ENCODE measurements at regions not wholly inside any gene's neighbourhood (a gene's known extent, or its start where the extent isn't known, plus 50 kb on each side); places are given as distances from the start of the nearest gene placed in this dataset.
"Not testable (repeated sequence)": the region's sequence is repeated elsewhere in the genome, so short reads cannot be mapped to it uniquely, and the experiment has no call there.

DNA sequence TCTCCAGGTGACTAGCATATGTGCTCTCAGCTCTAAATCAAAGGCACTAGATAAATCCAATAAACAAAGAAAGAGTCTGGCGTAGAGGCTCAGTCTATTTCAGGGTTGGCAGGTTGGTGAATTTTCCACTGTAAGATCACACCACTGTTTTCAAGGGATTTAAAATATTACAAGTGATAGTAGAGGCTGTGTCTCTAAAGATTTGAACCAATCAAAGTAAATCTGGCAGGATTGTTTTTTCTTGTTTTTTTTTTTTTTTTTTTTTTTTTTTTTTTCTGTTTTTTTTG, 67.4 kb downstream of the MRPL57 start:
- not testable (repeated sequence) for H4K8ac ChIP-seq (ENCODE audit: low read depth in 2 of 2, low read length in 2 of 2)

More for the DNA sequence above, 67.4 kb downstream of the MRPL57 start:
- H3K36me3 ChIP-seq (ENCODE audit: control insufficient read depth, insufficient read depth, low read length); H3K4ac ChIP-seq (ENCODE audit: low read depth, low read length); dilution Hi-C loops (cut with HindIII; ENCODE audit: low sequenced_read_pairs, unreplicated experiment); H2BK15ac ChIP-seq (ENCODE audit: low read depth, low read length); H3K9me1 ChIP-seq (ENCODE audit: insufficient read depth, low read length); H2AK5ac ChIP-seq (ENCODE audit: low read depth, low read length); H2BK20ac ChIP-seq (ENCODE audit: low read depth, low read length); intact Hi-C loops (cut with micrococcal nuclease); CTCF ChIA-PET; BruUV-seq (replicated peaks); H3K27ac ChIP-seq (ENCODE audit: insufficient read depth, low read length); H3K56ac ChIP-seq (ENCODE audit: extremely low read depth, insufficient read depth, low read length); H3K4me2 ChIP-seq (ENCODE audit: low read depth, low read length); ATAC-seq (ENCODE audit: low read depth); H2BK120ac ChIP-seq (ENCODE audit: low read depth, low read length); DNase-seq; H2BK5ac ChIP-seq (ENCODE audit: low read depth, low read length, poor library complexity, severe bottlenecking); H3K79me1 ChIP-seq (ENCODE audit: low read depth in 1 of 2, low read length in 2 of 2); H3K23ac ChIP-seq (ENCODE audit: low read depth, low read length); H4K20me1 ChIP-seq (ENCODE audit: insufficient read depth, low read length); in situ Hi-C loops (cut with MboI; ENCODE audit: low sequenced_read_pairs); H4K91ac ChIP-seq (ENCODE audit: insufficient read depth, low read depth, low read length); H3K18ac ChIP-seq (ENCODE audit: low read depth, low read length); H3K9me3 ChIP-seq (ENCODE audit: control insufficient read depth, insufficient read depth, low read length); POLR2A ChIA-PET (ENCODE audit: unreplicated experiment); H4K5ac ChIP-seq (ENCODE audit: low read depth, low read length); H2AFZ ChIP-seq (replicated peaks; ENCODE audit: low read length, poor library complexity); H3K4me1 ChIP-seq (ENCODE audit: control insufficient read depth, insufficient read depth, low read length); H3K4me3 ChIP-seq (ENCODE audit: insufficient read depth, low read depth, low read length); H2AK9ac ChIP-seq (replicated peaks; ENCODE audit: low read depth, low read length, poor library complexity); H3K9ac ChIP-seq (ENCODE audit: low read depth, low read length); H3K14ac ChIP-seq (replicated peaks; ENCODE audit: low read depth, low read length): not testable (repeated sequence)
- no CpG with 5 or more reads among the region's 1 CpG for WGBS, 2 experiments (ENCODE audit: extremely low coverage in 2 of 2, insufficient read length in 1 of 2)
- H3K27me3 ChIP-seq (ENCODE audit: control insufficient read depth, insufficient read depth, low read length): peaks cover 19% of the 10 kb centered on the region; the same call in 1 of the 2 replicates

Measured in IMR-90 (cell line).